Activated CD4-positive, alpha-beta T cell treated with anti-CD3 and anti-CD28 coated beads, Interleukin-2, amount 50 U/mL, for 16 hours (primary cell): ENCODE measurements at regions not wholly inside any gene's neighbourhood (a gene's known extent, or its start where the extent isn't known, plus 50 kb on each side); places are given as distances from the start of the nearest gene placed in this dataset.
"Not testable (repeated sequence)": the region's sequence is repeated elsewhere in the genome, so short reads cannot be mapped to it uniquely, and the experiment has no call there.

ENCODE experiments used
- DNase-seq: peaks from one replicate; pipeline ENCODE4 v3.0.0-alpha.2; 2020

DNA sequence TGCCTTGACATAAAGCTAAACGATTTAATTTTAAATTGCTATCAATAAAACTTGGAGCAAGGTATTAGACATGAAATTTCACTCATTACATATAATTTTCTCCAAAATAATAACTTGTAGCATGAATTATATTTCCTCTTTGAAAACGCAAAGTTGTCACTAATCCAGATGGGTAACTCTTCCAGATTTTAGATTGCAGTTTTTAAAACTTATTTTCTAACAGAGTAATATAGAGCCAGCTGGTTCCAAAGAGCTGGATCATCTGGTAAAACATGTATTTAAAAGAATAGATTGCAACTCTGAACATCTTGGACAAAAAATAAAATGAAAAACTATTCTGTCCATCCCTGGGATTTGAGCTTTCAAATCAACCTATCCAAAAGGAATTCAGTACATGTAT, 238.2 kb upstream of the INTU start:
- DNase-seq = no peak

GRCh38 chr4:127400276-127400675, 232.5 kb upstream of the INTU start:
- no peak for DNase-seq

GRCh38 chr4:127400731-127401346, 231.9 kb upstream of the INTU start:
- DNase-seq = peak; percentile 51

GRCh38 chr4:127403471-127404084, 229.2 kb upstream of the INTU start:
- no peak for DNase-seq

DNA sequence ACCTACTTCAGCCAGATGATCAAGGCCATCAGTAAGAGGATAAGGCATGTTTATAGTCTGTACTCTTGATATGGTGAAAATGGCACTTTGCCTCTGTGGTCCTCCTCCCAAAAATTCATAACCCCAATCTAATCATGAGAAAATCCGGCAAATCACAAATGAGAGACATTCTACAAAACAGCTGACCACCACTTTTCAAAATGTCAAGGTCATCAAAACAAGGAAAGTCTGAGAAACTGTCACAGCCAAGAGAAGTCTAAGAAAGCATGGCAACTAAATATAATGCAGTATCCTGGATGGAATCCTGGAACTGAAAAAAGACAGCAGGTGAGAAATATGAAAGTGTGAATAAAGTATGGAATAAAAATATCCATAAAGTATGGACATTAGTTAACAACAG, 226.6 kb upstream of the INTU start:
- no peak for DNase-seq

GRCh38 chr4:127407572-127407971, 225.2 kb upstream of the INTU start:
- not testable (repeated sequence) for DNase-seq

DNA sequence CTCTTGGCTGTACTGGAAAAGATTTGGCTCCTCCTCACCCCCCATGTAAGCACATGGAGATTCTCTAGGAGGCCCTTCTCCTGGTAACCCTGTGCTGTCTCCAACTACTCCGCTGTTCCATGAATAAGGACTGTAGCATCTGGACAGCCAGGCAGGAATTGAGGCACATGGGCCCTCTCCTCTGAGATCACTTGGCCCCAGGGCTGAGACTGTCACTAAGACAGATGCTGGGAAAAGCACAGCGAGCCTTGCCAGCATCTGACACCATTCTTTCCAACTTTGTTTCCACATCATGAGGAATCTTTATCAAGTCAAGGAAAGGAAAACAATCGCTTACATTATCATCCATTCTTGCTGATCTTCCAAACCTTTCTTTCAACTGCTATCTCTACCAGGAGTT, 222.6 kb upstream of the INTU start:
- DNase-seq = no peak

- no peak for DNase-seq
Observed at GRCh38 chr4:127410644-127411043, 222.1 kb upstream of the INTU start.

DNA sequence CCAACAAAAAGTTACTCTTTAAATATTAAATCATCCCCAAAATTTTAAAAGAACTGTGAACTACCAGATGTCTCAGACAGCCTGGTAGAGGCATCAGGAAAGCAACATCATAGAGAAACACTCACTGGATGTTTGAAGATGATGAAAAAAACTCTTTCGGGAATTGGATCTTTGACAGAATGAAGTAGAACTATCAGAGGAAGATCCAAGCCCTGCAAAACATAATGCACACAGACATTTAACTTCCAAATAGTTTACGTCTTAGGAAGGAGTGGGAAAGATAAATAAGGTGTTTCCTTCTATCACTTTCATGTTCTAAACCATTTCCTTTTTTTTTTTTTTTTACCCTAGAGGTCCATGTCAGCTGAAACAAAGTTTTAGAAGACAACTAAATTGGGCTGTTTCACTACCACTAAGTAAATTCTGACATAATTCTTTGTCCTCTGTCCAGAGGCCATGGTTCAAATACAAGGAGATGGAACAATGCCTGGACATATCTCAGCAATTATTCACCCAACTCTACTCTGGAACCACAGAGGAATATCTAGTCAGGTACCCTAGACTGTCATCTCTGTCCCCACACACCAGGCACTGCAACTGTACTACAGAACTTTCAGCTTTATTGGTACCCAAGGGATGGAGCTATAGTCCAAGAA, 217.7 kb upstream of the INTU start:
- no peak for DNase-seq

DNA sequence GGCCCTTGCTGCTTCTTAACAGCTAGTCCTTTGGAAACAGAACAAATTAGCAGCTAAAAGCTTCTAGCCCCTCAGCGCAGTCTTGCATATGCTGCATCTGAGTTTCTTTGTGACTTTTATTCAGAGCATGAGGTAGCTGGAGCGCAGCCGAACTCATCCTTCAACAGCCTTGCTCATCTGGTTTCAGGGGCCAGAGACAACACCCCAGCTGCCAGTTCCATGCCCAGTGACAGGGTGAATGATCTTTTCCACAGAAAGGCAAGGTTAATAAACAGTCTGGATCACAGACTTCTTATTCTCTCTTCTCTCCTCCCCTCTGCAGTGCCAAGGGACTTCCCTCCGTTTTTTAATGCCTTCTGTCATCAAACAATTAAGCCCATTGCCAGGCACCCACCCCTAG, 216.6 kb upstream of the INTU start:
- DNase-seq = no peak

DNA sequence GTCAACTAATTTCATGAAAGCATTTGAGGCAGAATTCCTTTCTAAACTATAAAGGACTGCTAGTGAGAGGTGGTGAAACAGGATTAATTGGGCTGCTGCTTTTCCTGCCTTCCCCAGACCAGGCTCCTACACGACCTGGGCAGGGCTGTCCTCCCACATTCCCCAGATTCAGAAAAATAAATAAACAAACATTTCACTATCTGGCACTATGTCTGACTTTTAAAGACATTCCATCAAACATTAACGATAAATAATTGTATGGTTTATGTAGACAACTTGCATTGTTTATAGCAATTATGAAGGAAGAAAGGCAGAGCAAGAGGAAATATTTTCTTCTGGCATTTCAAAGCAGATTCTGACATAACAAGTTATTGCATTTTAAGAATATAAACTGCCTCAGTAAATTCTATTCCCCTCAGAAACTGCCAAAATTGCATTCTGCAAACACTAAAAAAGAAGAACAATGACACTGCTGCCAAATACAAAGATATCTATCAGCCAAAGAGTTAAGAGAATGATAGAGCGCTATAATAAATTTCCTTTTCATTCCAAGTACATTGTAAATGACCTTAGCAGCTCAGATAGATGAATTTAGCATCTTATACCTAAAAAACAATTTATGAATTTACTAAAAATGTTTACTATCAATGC, 214.7 kb upstream of the INTU start:
- DNase-seq = no peak

GRCh38 chr4:127419431-127419830, 213.3 kb upstream of the INTU start:
- no peak for DNase-seq

DNA sequence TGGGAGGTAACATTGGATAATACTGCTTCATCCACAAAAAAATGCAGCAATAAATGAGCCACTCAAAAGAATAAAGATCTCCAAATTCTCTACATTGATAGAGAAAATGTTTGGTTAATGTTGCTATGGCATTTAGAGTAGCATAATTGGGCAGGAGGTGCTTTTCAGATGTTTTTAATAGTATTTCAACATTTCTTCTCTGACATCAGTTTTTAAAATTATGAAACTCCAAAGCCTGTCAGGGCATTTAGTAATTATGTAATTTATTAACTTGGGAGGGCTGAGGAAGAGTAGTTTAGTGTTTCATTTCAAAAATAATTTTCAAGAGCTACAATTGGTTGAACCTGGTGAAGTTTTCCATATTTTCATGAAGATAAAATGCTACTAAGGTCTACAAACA, 211.3 kb upstream of the INTU start:
- DNase-seq = no peak

DNA sequence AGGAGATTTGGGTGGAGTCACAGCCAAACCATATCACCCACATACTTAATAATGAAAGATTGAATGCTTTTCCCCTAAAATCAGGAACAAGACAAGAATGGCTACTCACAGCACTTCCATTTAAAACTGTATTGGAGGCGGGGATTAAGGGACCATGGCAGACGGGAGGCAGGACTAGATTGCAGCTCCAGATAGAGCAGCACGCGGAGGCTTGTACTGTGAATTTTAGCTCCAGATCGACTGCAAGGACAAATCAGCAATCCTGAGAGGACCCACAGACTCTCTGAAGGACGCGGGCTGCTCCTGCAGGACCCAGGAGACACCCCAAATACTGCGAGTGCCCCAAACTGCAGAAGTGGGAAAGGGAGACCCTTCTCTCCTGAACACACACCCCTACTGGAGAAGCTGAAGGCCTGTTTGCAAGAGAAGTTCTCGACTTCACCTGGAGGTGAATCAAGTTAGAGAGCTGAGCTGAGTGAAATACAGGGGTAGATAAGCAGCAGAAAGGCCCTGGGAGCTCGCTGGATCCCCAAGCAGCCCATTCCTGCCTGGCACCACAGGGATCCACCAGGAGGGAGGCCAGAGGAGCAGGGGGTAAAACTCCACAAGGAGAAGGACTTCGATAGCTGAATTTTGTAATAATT, 207.4 kb upstream of the INTU start:
- DNase-seq = no peak

DNA sequence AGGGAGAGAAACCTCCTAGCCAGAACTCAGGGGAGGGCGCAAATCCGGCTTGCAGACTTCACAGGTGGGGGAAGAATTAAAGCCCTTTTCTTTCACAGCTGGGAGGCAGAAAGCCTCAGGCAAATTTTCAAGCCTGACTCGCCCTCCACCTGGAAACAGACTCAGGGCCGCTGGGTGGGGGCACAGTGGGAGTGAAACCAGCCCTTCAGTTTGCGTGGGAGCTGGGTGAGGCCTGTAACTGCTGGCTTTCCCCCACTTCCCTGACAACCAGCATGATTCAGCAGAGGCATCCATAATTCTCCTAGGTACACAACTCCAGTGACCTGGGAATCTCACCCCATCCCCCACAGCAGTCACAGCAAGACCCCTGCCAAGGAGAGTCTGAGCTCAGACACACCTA, 206.9 kb upstream of the INTU start:
- no peak for DNase-seq

- DNase-seq = no peak
Observed at GRCh38 chr4:127441571-127441970, 191.2 kb upstream of the INTU start.

DNA sequence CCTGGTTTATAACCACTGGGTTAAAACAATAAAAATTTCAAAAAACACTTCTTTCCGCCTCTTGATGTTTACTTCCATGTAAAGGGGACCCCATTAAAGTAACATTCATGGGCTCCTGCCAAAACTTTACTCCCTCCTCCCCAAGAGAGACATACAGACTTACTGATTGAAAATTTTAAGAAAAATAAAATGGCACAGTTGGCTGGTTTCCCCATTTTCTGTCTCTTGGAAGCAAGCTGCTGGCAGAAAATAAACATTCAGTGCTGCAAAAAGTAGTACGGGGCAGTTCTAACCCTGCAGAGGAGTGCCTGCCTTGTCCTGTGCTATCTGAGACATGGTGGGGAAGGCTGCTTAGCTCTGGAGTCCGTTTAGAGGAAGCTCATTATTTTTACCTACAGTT, 187.3 kb upstream of the INTU start:
- DNase-seq = no peak

DNA sequence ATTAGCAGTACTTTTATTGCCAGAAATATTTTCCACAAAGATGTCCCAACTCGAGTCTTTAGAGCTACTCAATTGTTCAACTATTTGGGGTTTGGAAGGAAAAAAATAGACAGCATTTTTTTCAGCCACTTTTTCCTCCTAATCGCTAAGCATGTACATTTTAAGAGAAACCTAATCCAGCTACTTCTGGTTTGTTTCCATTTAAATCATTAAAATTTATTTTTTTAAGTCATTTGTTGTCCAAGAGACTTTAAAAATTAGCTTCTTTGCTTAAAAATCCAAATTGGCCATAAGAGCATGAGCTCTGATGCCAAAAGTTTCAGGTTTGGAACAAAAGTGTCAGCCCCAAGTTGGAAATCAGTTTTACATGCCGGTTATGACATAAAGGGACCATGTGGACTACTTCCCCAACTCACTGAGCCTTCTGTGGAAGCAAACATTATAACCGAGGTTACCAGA, 186.3 kb upstream of the INTU start:
- no peak for DNase-seq

- no peak for DNase-seq
Observed at GRCh38 chr4:127448986-127449385, 183.8 kb upstream of the INTU start.

DNA sequence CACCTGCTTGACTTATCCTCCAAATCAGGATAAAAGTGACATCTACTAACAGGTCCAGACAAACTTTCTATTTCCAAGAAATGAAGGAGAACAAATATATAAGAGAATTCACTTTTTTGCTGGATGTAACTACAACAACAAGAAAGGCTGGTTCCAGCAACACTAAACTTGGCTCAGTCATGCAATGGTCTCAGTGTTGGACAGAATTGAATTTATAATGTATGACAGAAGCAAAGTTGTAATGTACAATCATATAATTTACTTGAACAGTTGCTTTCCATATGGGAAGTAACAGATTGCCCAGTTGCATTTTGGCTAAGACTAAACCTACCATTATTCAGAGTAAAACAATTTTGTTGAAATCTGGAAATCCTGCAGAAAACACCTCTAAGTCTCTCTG, 183.3 kb upstream of the INTU start:
- no peak for DNase-seq

GRCh38 chr4:127450276-127450675, 182.5 kb upstream of the INTU start:
- no peak for DNase-seq

GRCh38 chr4:127463883-127464282, 168.9 kb upstream of the INTU start:
- DNase-seq = no peak

- no peak for DNase-seq
Observed at GRCh38 chr4:127469542-127469941, 163.2 kb upstream of the INTU start.
